ENCODE measurements at regions not wholly inside any gene's neighbourhood (a gene's known extent, or its start where the extent isn't known, plus 50 kb on each side); places are given as distances from the start of the nearest gene placed in this dataset.
A peak's percentile ranks its signal among the peaks of the same experiment; 100 is the strongest.

DNA sequence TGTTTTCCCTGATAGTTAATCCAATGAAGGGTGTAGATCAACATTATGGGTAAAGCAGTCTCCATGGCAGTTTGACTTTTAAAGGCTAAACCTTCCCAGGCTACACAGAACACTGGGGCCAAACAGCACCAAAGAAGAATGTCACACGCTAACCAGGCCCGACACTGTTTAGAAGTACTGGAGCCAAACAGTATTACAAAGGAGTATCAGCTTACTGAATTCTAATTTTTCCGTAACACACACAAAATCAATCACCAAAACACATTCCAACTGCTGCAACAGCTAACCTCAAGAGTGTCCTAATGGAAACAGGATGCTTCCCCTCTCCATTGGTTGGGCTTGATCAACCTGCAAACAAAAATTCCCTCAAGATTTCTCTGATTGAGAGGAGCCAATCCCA, 783.5 kb downstream of the PCDH18 start:
- Histone ChIP-seq H2AFZ (ENCODE audit: low read length) (peak overlapping the region; percentile 7), H3K4me1 (ENCODE audit: control insufficient read depth, extremely low read depth, insufficient read depth, low read length) (no peaks in the 10 kb centered on the region), H3K9me3 (ENCODE audit: control insufficient read depth, insufficient read depth, low read depth, low read length) (no peaks in the 10 kb centered on the region), H3K27ac (ENCODE audit: insufficient read depth, low read length) (no peak overlapping the region), H4K20me1 (ENCODE audit: control insufficient read depth, extremely low read depth, insufficient read depth, low read length) (no peaks in the 10 kb centered on the region), H3K4me3 (replicated peaks in 1 of 4; ENCODE audit: control extremely low read depth in 1 of 4, insufficient read depth in 1 of 4, low read depth in 3 of 4, low read length in 4 of 4) (no peak overlapping the region), H3K9ac (ENCODE audit: insufficient read depth, low read length) (no peak overlapping the region), H3K79me2 (ENCODE audit: control insufficient read depth, insufficient read depth, low read length) (no peaks in the 10 kb centered on the region), H3K36me3 (ENCODE audit: control insufficient read depth, insufficient read depth, low read length) (no peaks in the 10 kb centered on the region), H3K27me3 (ENCODE audit: control insufficient read depth, insufficient read depth, low read length) (no peaks in the 10 kb centered on the region), H3K4me2 (ENCODE audit: extremely low read depth, insufficient read depth, low read length) (no peak overlapping the region)
- DNase-seq (ENCODE audit: low read depth in 2 of 2) = peak in 1 of 2 donors; percentile 53
- TF ChIP-seq EZH2 (IDR thresholded peaks at IDR 0.05; ENCODE audit: low read length, missing control alignments) = no peak
- TF ChIP-seq, protein P1, sequence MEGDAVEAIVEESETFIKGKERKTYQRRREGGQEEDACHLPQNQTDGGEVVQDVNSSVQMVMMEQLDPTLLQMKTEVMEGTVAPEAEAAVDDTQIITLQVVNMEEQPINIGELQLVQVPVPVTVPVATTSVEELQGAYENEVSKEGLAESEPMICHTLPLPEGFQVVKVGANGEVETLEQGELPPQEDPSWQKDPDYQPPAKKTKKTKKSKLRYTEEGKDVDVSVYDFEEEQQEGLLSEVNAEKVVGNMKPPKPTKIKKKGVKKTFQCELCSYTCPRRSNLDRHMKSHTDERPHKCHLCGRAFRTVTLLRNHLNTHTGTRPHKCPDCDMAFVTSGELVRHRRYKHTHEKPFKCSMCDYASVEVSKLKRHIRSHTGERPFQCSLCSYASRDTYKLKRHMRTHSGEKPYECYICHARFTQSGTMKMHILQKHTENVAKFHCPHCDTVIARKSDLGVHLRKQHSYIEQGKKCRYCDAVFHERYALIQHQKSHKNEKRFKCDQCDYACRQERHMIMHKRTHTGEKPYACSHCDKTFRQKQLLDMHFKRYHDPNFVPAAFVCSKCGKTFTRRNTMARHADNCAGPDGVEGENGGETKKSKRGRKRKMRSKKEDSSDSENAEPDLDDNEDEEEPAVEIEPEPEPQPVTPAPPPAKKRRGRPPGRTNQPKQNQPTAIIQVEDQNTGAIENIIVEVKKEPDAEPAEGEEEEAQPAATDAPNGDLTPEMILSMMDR (conservative IDR thresholded peaks at IDR 0.05 in 1 of 2, IDR thresholded peaks at IDR 0.05 in 1 of 2; ENCODE audit: low read depth in 1 of 2, low read length in 2 of 2) = no peak

- Histone ChIP-seq H3K27ac (ENCODE audit: insufficient read depth, low read length) (no peak overlapping the region), H2AFZ (ENCODE audit: low read length) (no peak overlapping the region), H3K4me2 (ENCODE audit: extremely low read depth, insufficient read depth, low read length) (no peak overlapping the region), H3K9ac (ENCODE audit: insufficient read depth, low read length) (no peak overlapping the region), H4K20me1 (ENCODE audit: control insufficient read depth, extremely low read depth, insufficient read depth, low read length) (no peaks in the 10 kb centered on the region), H3K79me2 (ENCODE audit: control insufficient read depth, insufficient read depth, low read length) (no peaks in the 10 kb centered on the region), H3K4me1 (ENCODE audit: control insufficient read depth, extremely low read depth, insufficient read depth, low read length) (no peaks in the 10 kb centered on the region), H3K4me3 (replicated peaks in 1 of 4; ENCODE audit: control extremely low read depth in 1 of 4, insufficient read depth in 1 of 4, low read depth in 3 of 4, low read length in 4 of 4) (no peak overlapping the region), H3K36me3 (ENCODE audit: control insufficient read depth, insufficient read depth, low read length) (no peaks in the 10 kb centered on the region), H3K27me3 (ENCODE audit: control insufficient read depth, insufficient read depth, low read length) (no peaks in the 10 kb centered on the region), H3K9me3 (ENCODE audit: control insufficient read depth, insufficient read depth, low read depth, low read length) (no peaks in the 10 kb centered on the region)
- no peak for DNase-seq (ENCODE audit: low read depth in 2 of 2)
- TF ChIP-seq EZH2 (IDR thresholded peaks at IDR 0.05; ENCODE audit: low read length, missing control alignments) = no peak
- TF ChIP-seq, protein P1 (conservative IDR thresholded peaks at IDR 0.05 in 1 of 2, IDR thresholded peaks at IDR 0.05 in 1 of 2; ENCODE audit: low read depth in 1 of 2, low read length in 2 of 2) = no peak
Measured at GRCh38 chr4:136748165-136748564, 784.1 kb downstream of the PCDH18 start.

DNA sequence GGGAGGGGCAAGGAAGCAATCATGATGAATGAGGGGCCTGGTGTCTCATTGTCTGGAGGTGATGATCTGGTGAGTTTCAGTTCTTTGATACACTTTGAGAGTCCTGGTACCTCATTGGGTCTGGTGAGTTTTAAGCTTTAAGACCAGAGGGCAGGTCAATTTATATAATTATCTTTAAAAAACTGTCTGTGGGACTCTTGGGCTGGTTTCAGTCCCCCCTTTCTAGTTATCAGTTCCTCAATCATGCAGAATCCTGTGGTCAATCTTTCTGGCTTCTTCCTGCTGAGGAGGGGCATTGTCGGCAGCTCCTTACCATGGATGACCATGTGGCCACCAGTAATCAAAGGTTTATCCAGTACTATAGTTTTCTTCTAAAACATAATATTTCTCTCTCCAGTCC, 789.1 kb downstream of the PCDH18 start:
- Histone ChIP-seq H3K79me2 (ENCODE audit: control insufficient read depth, insufficient read depth, low read length) (no peaks in the 10 kb centered on the region), H3K4me3 (replicated peaks in 1 of 4; ENCODE audit: control extremely low read depth in 1 of 4, insufficient read depth in 1 of 4, low read depth in 3 of 4, low read length in 4 of 4) (no peak overlapping the region), H4K20me1 (ENCODE audit: control insufficient read depth, extremely low read depth, insufficient read depth, low read length) (no peaks in the 10 kb centered on the region), H3K27me3 (ENCODE audit: control insufficient read depth, insufficient read depth, low read length) (no peaks in the 10 kb centered on the region), H3K4me2 (ENCODE audit: extremely low read depth, insufficient read depth, low read length) (no peak overlapping the region), H2AFZ (ENCODE audit: low read length) (no peak overlapping the region), H3K36me3 (ENCODE audit: control insufficient read depth, insufficient read depth, low read length) (no peaks in the 10 kb centered on the region), H3K9me3 (ENCODE audit: control insufficient read depth, insufficient read depth, low read depth, low read length) (no peaks in the 10 kb centered on the region), H3K4me1 (ENCODE audit: control insufficient read depth, extremely low read depth, insufficient read depth, low read length) (no peaks in the 10 kb centered on the region), H3K27ac (ENCODE audit: insufficient read depth, low read length) (no peak overlapping the region), H3K9ac (ENCODE audit: insufficient read depth, low read length) (no peak overlapping the region)
- DNase-seq (ENCODE audit: low read depth in 2 of 2) = no peak
- no peak for TF ChIP-seq EZH2 (IDR thresholded peaks at IDR 0.05; ENCODE audit: low read length, missing control alignments)
- TF ChIP-seq, protein P1 (conservative IDR thresholded peaks at IDR 0.05 in 1 of 2, IDR thresholded peaks at IDR 0.05 in 1 of 2; ENCODE audit: low read depth in 1 of 2, low read length in 2 of 2) = no peak

All from fibroblast of lung (primary cell).